PC-3 (cell line): ENCODE measurements at regions not wholly inside any gene's neighbourhood (a gene's known extent, or its start where the extent isn't known, plus 50 kb on each side); places are given as distances from the start of the nearest gene placed in this dataset.

Experiments
- ATAC-seq: fragments of 200-7000 bp; cut with Tn5 transposase; 2 replicates; pipeline ENCODE4 v1.9.1; 2020; ENCODE audit warnings: mild to moderate bottlenecking, moderate library complexity
- BruUV-seq: library from RNA; stranded (reverse); fragments of 400-500 nt; replicated peaks from 2 replicates; lab custom pipeline; 2021; lab: Mats Ljungman, UMichigan
- CTCF ChIA-PET: fragments of 300-600 bp; sonication (Branson Sonifier 250); formaldehyde crosslinking; loops from one replicate; lab custom pipeline; 2022; ENCODE audit warnings: antibody characterized with exemption; lab: Charles Lee
- POLR2A ChIA-PET: fragments of 300-600 bp; sonication (Branson Sonifier 250); formaldehyde crosslinking; loops from one replicate; lab custom pipeline; 2022; ENCODE audit warnings: antibody characterized with exemption; ENCODE audit not compliant: unreplicated experiment; lab: Charles Lee
- DNase-seq: peaks from one replicate; pipeline ENCODE4 v3.0.0-alpha.2; 2015
- H2AFZ ChIP-seq: fragments of 300-600 bp; sonication (generic); 2 replicates; pipeline ENCODE4 v1.6.0; 2016; ENCODE audit warnings: antibody characterized with exemption, low read length
- H3F3A ChIP-seq: fragments of 300-600 bp; sonication (generic); one replicate; pipeline ENCODE4 v1.6.0; 2017; ENCODE audit warnings: antibody characterized with exemption, low read length, control low read depth, mild to moderate bottlenecking; ENCODE audit not compliant: unreplicated experiment
- H3K27ac ChIP-seq: fragments of 300-600 bp; sonication (generic); 2 replicates; pipeline ENCODE4 v1.5.1; 2016; ENCODE audit warnings: mild to moderate bottlenecking, low read length
- H3K27me3 ChIP-seq: fragments of 300-600 bp; sonication (generic); 2 replicates; pipeline ENCODE4 v1.6.1; 2016; ENCODE audit warnings: low read length, mixed read lengths
- H3K36me3 ChIP-seq: fragments of 300-600 bp; sonication (generic); 2 replicates; pipeline ENCODE4 v1.6.1; 2016; ENCODE audit warnings: low read depth, mixed run types, low read length, mixed read lengths
- H3K4me1 ChIP-seq: fragments of 300-600 bp; sonication (generic); 2 replicates; pipeline ENCODE4 v1.5.1; 2016; ENCODE audit warnings: low read length; ENCODE audit not compliant: insufficient read depth
- H3K4me2 ChIP-seq: fragments of 300-600 bp; sonication (generic); 2 replicates; pipeline ENCODE4 v1.6.0; 2016; ENCODE audit warnings: low read length
- H3K4me3 ChIP-seq: fragments of 300-600 bp; sonication (generic); 2 replicates; pipeline ENCODE4 v1.5.1; 2016; ENCODE audit warnings: mild to moderate bottlenecking, low read length, mixed read lengths
- H3K79me2 ChIP-seq: fragments of 300-600 bp; sonication (generic); 2 replicates; pipeline ENCODE4 v1.6.1; 2017; ENCODE audit warnings: low read length, mixed read lengths
- H3K9ac ChIP-seq: fragments of 300-600 bp; sonication (generic); 2 replicates; pipeline ENCODE4 v1.6.0; 2016; ENCODE audit warnings: mild to moderate bottlenecking, low read length
- H3K9me2 ChIP-seq: fragments of 300-600 bp; sonication (generic); replicated peaks from 2 replicates; pipeline ENCODE4 v1.6.1; 2016; ENCODE audit warnings: mixed run types, low read length, mixed read lengths
- H3K9me3 ChIP-seq: fragments of 300-600 bp; sonication (generic); 2 replicates; pipeline ENCODE4 v1.6.1; 2016; ENCODE audit warnings: low read length, mixed read lengths
- H4K20me1 ChIP-seq: fragments of 300-600 bp; sonication (generic); 2 replicates; pipeline ENCODE4 v1.6.1; 2016; ENCODE audit warnings: low read length, mixed read lengths
- CTCF ChIP-seq: fragments of 300-600 bp; sonication (generic); conservative IDR thresholded peaks from 2 replicates; pipeline ENCODE4 v1.5.1; 2017; ENCODE audit warnings: antibody characterized with exemption, low read depth, mild to moderate bottlenecking, low read length
- EZH2 ChIP-seq: fragments of 300-600 bp; sonication (generic); IDR thresholded peaks from one replicate; pipeline ENCODE4 v1.6.1; 2017; ENCODE audit warnings: antibody characterized with exemption, mild to moderate bottlenecking, low read length; ENCODE audit not compliant: unreplicated experiment
- EZH2phosphoT487 ChIP-seq: fragments of 300-600 bp; sonication (generic); IDR thresholded peaks from 2 replicates; pipeline ENCODE4 v1.6.1; 2018; ENCODE audit warnings: mild to moderate bottlenecking, antibody characterized with exemption, low read length, borderline replicate concordance
- intact Hi-C: fragments of 100-400 bp; cut with micrococcal nuclease; formaldehyde crosslinking; loops from 2 replicates; pipeline ENCODE4 v1.9.0; 2023

GRCh38 chr3:148546959-148547358 lies 150.7 kb upstream of the AGTR1 start:
- no peaks in the 10 kb centered on the region for H3F3A ChIP-seq
- no peak overlapping the region for H2AFZ ChIP-seq
- no peaks in the 10 kb centered on the region for H3K9me2 ChIP-seq
- intact Hi-C loops: no loop called here
- no peaks in the 10 kb centered on the region for H3K79me2 ChIP-seq
- H4K20me1 ChIP-seq: no peaks in the 10 kb centered on the region
- TF ChIP-seq EZH2phosphoT487 (no peak), EZH2 (no peak), CTCF (no peak)
- H3K9ac ChIP-seq: no peak overlapping the region
- H3K36me3 ChIP-seq: no peaks in the 10 kb centered on the region
- ChIA-PET CTCF (no interaction called here), POLR2A (no interaction called here)
- no peak overlapping the region for H3K27ac ChIP-seq
- no peaks in the 10 kb centered on the region for H3K4me1 ChIP-seq
- peaks cover 19% of the 10 kb centered on the region; the same call in 1 of the 2 replicates for H3K27me3 ChIP-seq
- H3K9me3 ChIP-seq: no peaks in the 10 kb centered on the region
- no TSS peak for BruUV-seq
- no peak overlapping the region for H3K4me2 ChIP-seq
- no peak for DNase-seq
- ATAC-seq: no peak
- H3K4me3 ChIP-seq: no peak overlapping the region

GRCh38 chr3:148551767-148552260 lies 145.9 kb upstream of the AGTR1 start:
- no peaks in the 10 kb centered on the region for H3K79me2 ChIP-seq
- POLR2A ChIA-PET: no interaction called here
- intact Hi-C loops: no loop called here
- no peaks in the 10 kb centered on the region for H3K4me1 ChIP-seq
- TF ChIP-seq EZH2phosphoT487 (no peak), CTCF (no peak), EZH2 (no peak)
- H4K20me1 ChIP-seq: no peaks in the 10 kb centered on the region
- ATAC-seq: no peak
- H3K4me3 ChIP-seq: no peak overlapping the region
- H3F3A ChIP-seq: no peaks in the 10 kb centered on the region
- peaks cover 19% of the 10 kb centered on the region; the same call in 1 of the 2 replicates for H3K27me3 ChIP-seq
- H3K9me3 ChIP-seq: no peaks in the 10 kb centered on the region
- DNase-seq: no peak
- H3K27ac ChIP-seq: no peak overlapping the region
- no peaks in the 10 kb centered on the region for H3K36me3 ChIP-seq
- no TSS peak for BruUV-seq
- H3K9me2 ChIP-seq: no peaks in the 10 kb centered on the region
- no peak overlapping the region for H3K9ac ChIP-seq
- H3K4me2 ChIP-seq: no peak overlapping the region
- H2AFZ ChIP-seq: no peak overlapping the region
- CTCF ChIA-PET: no interaction called here

GRCh38 chr3:148554367-148554766 lies 143.3 kb upstream of the AGTR1 start:
- no peak overlapping the region for H3K27ac ChIP-seq

More at GRCh38 chr3:148554367-148554766, 143.3 kb upstream of the AGTR1 start:
- Histone ChIP-seq H3K27me3 (peaks cover 4% of the 10 kb centered on the region; the same call in 1 of the 2 replicates), H2AFZ (no peak overlapping the region), H3K9me3 (no peaks in the 10 kb centered on the region), H3K4me1 (no peaks in the 10 kb centered on the region), H3K4me2 (no peak overlapping the region), H3K4me3 (no peak overlapping the region), H3K9me2 (no peaks in the 10 kb centered on the region), H3K36me3 (no peaks in the 10 kb centered on the region), H3K9ac (no peak overlapping the region), H3F3A (no peaks in the 10 kb centered on the region), H3K79me2 (no peaks in the 10 kb centered on the region), H4K20me1 (no peaks in the 10 kb centered on the region)
- CTCF ChIA-PET: no interaction called here
- TF ChIP-seq EZH2phosphoT487 (no peak), EZH2 (no peak), CTCF (no peak)
- intact Hi-C loops: no loop called here
- BruUV-seq: no TSS peak
- no peak for DNase-seq
- POLR2A ChIA-PET: no interaction called here
- ATAC-seq: no peak
